ENCODE measurements at regions not wholly inside any gene's neighbourhood (a gene's known extent, or its start where the extent isn't known, plus 50 kb on each side); places are given as distances from the start of the nearest gene placed in this dataset.

DNA sequence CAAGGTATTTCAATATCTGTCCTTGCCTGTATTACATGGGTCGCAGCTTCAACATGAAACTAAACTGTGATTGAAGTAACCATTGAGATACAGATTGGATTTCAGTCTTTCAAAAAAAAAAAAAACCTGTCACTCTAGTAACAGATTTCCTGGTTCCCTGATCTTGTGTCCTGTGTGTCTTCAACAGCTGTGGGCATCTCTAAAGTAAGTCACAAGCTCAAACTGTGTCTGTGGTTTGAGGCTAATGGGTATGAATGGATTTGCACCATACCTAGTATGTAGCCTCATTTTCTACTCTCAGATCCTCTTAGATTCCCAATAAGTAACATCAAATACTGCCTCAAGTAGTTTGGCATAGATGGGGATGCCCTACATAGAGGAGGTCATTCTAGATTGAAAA is 300.1 kb downstream of the COG6 start:
- TF ChIP-seq TOE1 (IDR thresholded peaks at IDR 0.05; ENCODE audit: borderline replicate concordance) (no peak), TOE1 (CRISPR knock-in tag; IDR thresholded peaks at IDR 0.05; ENCODE audit: borderline replicate concordance, low read depth) (no peak), POLR2A (conservative IDR thresholded peaks at IDR 0.05) (no peak), PHB2 (IDR thresholded peaks at IDR 0.05; ENCODE audit: low read depth) (no peak), ZNF644 (tag; IDR thresholded peaks at IDR 0.05; ENCODE audit: low read depth) (no peak), TCF3 (CRISPR knock-in tag; IDR thresholded peaks at IDR 0.05) (no peak), KAT8 (IDR thresholded peaks at IDR 0.05; ENCODE audit: low read depth) (no peak), ZNF780A (CRISPR knock-in tag; IDR thresholded peaks at IDR 0.05) (no peak), THRA (IDR thresholded peaks at IDR 0.05) (no peak), GABPB1 (CRISPR knock-in tag; IDR thresholded peaks at IDR 0.05) (no peak), JUNB (CRISPR knock-in tag; conservative IDR thresholded peaks at IDR 0.05) (no peak), SMC3 (conservative IDR thresholded peaks at IDR 0.05; ENCODE audit: insufficient read depth, low read depth, low read length) (no peak)
- TF ChIP-seq, protein P1, sequence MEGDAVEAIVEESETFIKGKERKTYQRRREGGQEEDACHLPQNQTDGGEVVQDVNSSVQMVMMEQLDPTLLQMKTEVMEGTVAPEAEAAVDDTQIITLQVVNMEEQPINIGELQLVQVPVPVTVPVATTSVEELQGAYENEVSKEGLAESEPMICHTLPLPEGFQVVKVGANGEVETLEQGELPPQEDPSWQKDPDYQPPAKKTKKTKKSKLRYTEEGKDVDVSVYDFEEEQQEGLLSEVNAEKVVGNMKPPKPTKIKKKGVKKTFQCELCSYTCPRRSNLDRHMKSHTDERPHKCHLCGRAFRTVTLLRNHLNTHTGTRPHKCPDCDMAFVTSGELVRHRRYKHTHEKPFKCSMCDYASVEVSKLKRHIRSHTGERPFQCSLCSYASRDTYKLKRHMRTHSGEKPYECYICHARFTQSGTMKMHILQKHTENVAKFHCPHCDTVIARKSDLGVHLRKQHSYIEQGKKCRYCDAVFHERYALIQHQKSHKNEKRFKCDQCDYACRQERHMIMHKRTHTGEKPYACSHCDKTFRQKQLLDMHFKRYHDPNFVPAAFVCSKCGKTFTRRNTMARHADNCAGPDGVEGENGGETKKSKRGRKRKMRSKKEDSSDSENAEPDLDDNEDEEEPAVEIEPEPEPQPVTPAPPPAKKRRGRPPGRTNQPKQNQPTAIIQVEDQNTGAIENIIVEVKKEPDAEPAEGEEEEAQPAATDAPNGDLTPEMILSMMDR (IDR thresholded peaks at IDR 0.05 in 2 of 3, conservative IDR thresholded peaks at IDR 0.05 in 1 of 3; ENCODE audit: insufficient read depth in 2 of 3, low read depth in 1 of 3, low read length in 3 of 3) = no peak
- TF ChIP-seq, protein P2, sequence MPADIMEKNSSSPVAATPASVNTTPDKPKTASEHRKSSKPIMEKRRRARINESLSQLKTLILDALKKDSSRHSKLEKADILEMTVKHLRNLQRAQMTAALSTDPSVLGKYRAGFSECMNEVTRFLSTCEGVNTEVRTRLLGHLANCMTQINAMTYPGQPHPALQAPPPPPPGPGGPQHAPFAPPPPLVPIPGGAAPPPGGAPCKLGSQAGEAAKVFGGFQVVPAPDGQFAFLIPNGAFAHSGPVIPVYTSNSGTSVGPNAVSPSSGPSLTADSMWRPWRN (IDR thresholded peaks at IDR 0.05; ENCODE audit: low read depth) = no peak
- TF ChIP-seq, protein P3, sequence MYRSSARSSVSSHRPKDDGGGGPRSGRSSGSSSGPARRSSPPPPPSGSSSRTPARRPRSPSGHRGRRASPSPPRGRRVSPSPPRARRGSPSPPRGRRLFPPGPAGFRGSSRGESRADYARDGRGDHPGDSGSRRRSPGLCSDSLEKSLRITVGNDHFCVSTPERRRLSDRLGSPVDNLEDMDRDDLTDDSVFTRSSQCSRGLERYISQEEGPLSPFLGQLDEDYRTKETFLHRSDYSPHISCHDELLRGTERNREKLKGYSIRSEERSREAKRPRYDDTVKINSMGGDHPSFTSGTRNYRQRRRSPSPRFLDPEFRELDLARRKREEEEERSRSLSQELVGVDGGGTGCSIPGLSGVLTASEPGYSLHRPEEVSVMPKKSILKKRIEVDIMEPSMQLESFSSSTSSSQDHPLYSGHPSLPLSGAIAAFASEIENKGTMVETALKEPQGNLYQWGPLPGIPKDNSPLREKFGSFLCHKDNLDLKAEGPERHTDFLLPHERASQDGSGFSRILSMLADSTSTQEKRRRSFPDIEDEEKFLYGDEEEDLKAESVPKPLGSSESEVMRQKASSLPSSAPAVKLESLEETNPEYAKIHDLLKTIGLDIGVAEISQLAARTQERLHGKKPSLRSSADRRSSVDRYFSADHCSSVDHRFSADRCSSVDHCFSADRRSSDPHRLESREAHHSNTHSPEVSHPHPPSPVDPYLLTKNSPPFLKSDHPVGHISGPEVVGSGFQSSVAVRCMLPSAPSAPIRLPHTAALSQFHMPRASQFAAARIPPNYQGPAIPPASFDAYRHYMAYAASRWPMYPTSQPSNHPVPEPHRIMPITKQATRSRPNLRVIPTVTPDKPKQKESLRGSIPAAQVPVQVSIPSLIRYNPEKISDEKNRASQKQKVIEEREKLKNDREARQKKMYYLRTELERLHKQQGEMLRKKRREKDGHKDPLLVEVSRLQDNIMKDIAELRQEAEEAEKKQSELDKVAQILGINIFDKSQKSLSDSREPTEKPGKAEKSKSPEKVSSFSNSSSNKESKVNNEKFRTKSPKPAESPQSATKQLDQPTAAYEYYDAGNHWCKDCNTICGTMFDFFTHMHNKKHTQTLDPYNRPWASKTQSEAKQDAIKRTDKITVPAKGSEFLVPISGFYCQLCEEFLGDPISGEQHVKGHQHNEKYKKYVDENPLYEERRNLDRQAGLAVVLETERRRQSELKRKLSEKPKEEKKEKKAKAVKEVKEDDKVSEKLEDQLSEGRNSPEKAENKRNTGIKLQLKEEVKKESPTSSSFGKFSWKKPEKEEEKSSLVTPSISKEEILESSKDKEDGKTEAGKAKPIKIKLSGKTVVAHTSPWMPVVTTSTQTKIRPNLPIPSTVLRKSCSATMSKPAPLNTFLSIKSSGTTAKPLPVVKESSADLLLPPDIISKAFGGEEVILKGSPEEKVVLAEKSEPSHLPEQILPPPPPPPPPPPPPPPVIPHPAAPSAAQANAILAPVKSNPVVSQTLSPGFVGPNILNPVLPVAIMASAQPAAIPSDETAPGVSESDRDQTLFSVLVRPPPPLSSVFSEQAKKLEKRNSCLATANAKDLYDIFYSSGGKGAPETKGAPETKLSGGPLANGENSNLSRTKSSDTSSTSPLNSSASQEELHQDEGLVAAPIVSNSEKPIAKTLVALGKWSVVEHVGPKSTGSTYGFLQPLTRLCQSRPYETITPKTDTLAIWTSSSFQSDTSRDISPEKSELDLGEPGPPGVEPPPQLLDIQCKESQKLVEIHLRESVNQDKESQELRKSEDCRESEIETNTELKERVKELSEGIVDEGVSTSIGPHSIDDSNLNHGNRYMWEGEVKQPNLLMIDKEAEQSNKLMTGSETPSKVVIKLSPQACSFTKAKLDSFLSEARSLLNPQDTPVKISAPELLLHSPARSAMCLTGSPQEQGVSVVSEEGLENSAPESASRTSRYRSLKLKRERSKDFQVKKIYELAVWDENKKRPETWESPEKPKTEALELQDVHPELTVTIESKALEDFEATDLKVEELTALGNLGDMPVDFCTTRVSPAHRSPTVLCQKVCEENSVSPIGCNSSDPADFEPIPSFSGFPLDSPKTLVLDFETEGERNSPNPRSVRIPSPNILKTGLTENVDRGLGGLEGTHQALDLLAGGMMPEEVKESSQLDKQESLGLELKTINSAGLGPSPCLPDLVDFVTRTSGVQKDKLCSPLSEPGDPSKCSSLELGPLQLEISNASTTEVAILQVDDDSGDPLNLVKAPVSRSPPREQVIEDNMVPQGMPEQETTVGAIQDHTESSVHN (IDR thresholded peaks at IDR 0.05; ENCODE audit: borderline replicate concordance in 1 of 2, low read depth in 1 of 2) = no peak
